HCT116 (cell line): ENCODE measurements at regions not wholly inside any gene's neighbourhood (a gene's known extent, or its start where the extent isn't known, plus 50 kb on each side); places are given as distances from the start of the nearest gene placed in this dataset.

Experiments
- ATAC-seq: fragments of 200-7000 bp; cut with Tn5 transposase; 2 replicates; pipeline ENCODE4 v1.9.1; 2020; ENCODE audit warnings: mild to moderate bottlenecking, moderate library complexity
- BruUV-seq: library from RNA; stranded (reverse); fragments of 400-500 nt; replicated peaks from 2 replicates; lab custom pipeline; 2021; lab: Mats Ljungman, UMichigan
- CTCF ChIA-PET: fragments of 300-600 bp; sonication (Branson Sonifier 250); formaldehyde crosslinking; loops from one replicate; lab custom pipeline; 2021; ENCODE audit warnings: antibody characterized with exemption; lab: Charles Lee
- POLR2A ChIA-PET: fragments of 300-600, 350-600 bp; sonication (Branson Sonifier 250); formaldehyde crosslinking; loops from one replicate; lab custom pipeline; 2021; ENCODE audit warnings: antibody characterized with exemption; lab: Charles Lee
- RAD21 ChIA-PET, 2 experiments: fragments of 300-600 bp; sonication (Branson Sonifier 250); formaldehyde crosslinking; loops; one replicate each; lab custom pipeline; 2023; ENCODE audit warnings: low total read pairs in 2 of 2; ENCODE audit not compliant: uncharacterized antibody in 2 of 2, unreplicated experiment in 2 of 2, low non-redundant PET in 1 of 2; lab: Charles Lee
- DNase-seq: peaks from one replicate; pipeline ENCODE4 v3.0.0-alpha.2; 2010; ENCODE audit warnings: low read depth, low spot score
- H2AFZ ChIP-seq: fragments of 200-600 bp; shearing (Covaris generic), sonication (generic); 2 replicates; pipeline ENCODE4 v1.6.1; 2017; ENCODE audit warnings: low read depth, mixed run types, mixed read lengths, antibody characterized with exemption, low read length; ENCODE audit not compliant: poor library complexity, severe bottlenecking
- H3K27ac ChIP-seq: 2 replicates; pipeline ENCODE4 v1.5.1; 2012; ENCODE audit warnings: low read depth, low read length
- H3K27me3 ChIP-seq: fragments of 200-600 bp; sonication (generic); 2 replicates; pipeline ENCODE4 v1.6.1; 2016; ENCODE audit warnings: mixed run types, low read length, mixed read lengths; ENCODE audit not compliant: insufficient read depth
- H3K36me3 ChIP-seq, 2 experiments: fragments of 200-500 bp in 1 of 2; fragments of 200-600 bp in 1 of 2; sonication (Bioruptor generic) in 1 of 2; sonication (generic) in 1 of 2; 2 replicates each; pipeline versions ENCODE4 v1.5.1 to v1.6.1; 2014 to 2016; ENCODE audit warnings: low read length in 2 of 2, inconsistent platforms in 1 of 2, mixed read lengths in 1 of 2, mixed run types in 1 of 2; ENCODE audit not compliant: insufficient read depth in 2 of 2, control insufficient read depth in 1 of 2
- H3K4me1 ChIP-seq, 2 experiments: fragments of 200-600 bp in 1 of 2; sonication (generic) in 1 of 2; 2 replicates each; pipeline versions ENCODE4 v1.5.1 to v1.6.1; 2012 to 2017; ENCODE audit warnings: low read length in 2 of 2, inconsistent platforms in 1 of 2, mild to moderate bottlenecking in 1 of 2, mixed read lengths in 1 of 2, mixed run types in 1 of 2, moderate library complexity in 1 of 2; ENCODE audit not compliant: insufficient read depth in 2 of 2, control insufficient read depth in 1 of 2
- H3K4me2 ChIP-seq: fragments of 200-600 bp; sonication (generic); 2 replicates; pipeline ENCODE4 v1.6.1; 2017; ENCODE audit warnings: mixed run types, low read length, mixed read lengths
- H3K4me3 ChIP-seq, 2 experiments: fragments of 200-600 bp in 1 of 2; sonication (generic) in 1 of 2; replicated peaks in 1 of 2; 2 replicates each; pipeline ENCODE4 v1.5.1; 2011 to 2016; ENCODE audit warnings: low read length in 2 of 2, control low read depth in 1 of 2, low read depth in 1 of 2, mild to moderate bottlenecking in 1 of 2, mixed read lengths in 1 of 2, mixed run types in 1 of 2
- H3K79me2 ChIP-seq: fragments of 200-600 bp; sonication (generic); 2 replicates; pipeline ENCODE4 v1.6.1; 2017; ENCODE audit warnings: mild to moderate bottlenecking, mixed run types, low read length, moderate library complexity, mixed read lengths; ENCODE audit not compliant: insufficient read depth
- H3K9ac ChIP-seq: fragments of 200-600 bp; sonication (generic); 2 replicates; pipeline ENCODE4 v1.6.1; 2016; ENCODE audit warnings: low read length, mixed read lengths
- H3K9me2 ChIP-seq: fragments of 200-600 bp; sonication (generic), shearing (Covaris generic); 2 replicates; pipeline ENCODE4 v1.6.1; 2017; ENCODE audit warnings: mixed run types, mild to moderate bottlenecking, moderate library complexity; ENCODE audit not compliant: insufficient read depth
- H3K9me3 ChIP-seq, 2 experiments: fragments of 200-500 bp in 1 of 2; fragments of 200-600 bp in 1 of 2; sonication (Bioruptor generic) in 1 of 2; sonication (generic) in 1 of 2; 2 replicates each; pipeline ENCODE4 v1.6.1; 2014 to 2017; ENCODE audit warnings: low read length in 2 of 2, mixed read lengths in 2 of 2, inconsistent platforms in 1 of 2, low read depth in 1 of 2, mild to moderate bottlenecking in 1 of 2, mixed run types in 1 of 2, moderate library complexity in 1 of 2; ENCODE audit not compliant: control insufficient read depth in 1 of 2, insufficient read depth in 1 of 2
- H4K20me1 ChIP-seq: fragments of 200-600 bp; sonication (generic), shearing (Covaris generic); 2 replicates; pipeline ENCODE4 v1.6.1; 2017; ENCODE audit warnings: mixed run types, mild to moderate bottlenecking, moderate library complexity; ENCODE audit not compliant: insufficient read depth
- TCF7L2 ChIP-seq: IDR thresholded peaks from 2 replicates; pipeline ENCODE4 v1.7.0; 2011; ENCODE audit warnings: borderline replicate concordance, inconsistent platforms; ENCODE audit not compliant: insufficient read depth, insufficient read length; ENCODE audit errors: extremely low read depth
- intact Hi-C: fragments of 100-400 bp; cut with micrococcal nuclease; formaldehyde crosslinking; loops from 2 replicates; pipeline ENCODE4 v1.10.0; 2022

DNA sequence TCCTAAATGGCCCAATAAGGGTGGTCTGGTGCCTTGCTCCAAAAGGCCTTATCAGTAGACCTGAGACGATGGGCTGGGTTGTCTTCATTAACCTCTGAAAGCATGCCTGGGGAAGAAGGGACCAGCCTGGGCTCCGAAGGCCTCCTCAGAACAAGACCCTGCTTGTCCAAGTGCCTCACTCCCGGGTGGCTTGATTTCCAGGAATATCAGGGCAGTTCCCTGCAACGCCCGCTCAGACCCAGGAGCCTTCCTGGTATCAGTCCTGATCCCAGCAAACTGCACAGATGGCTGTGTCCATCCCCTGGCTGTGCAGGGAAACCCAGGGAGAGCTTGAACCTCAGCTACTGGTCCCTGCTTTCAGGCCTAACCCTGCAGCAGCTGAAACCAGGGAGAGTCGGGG, 49.9 kb upstream of the CUX1 start:
- ATAC-seq = no peak
- H3K36me3 ChIP-seq = no peaks in the 10 kb centered on the region
- no peaks in the 10 kb centered on the region for H3K27me3 ChIP-seq
- H2AFZ ChIP-seq = no peak overlapping the region
- DNase-seq = no peak
- no TSS peak for BruUV-seq
- no peak for TF ChIP-seq TCF7L2
- ChIA-PET RAD21 (no interaction called here), CTCF (no interaction called here), POLR2A (no interaction called here)
- H3K4me3 ChIP-seq = no peak overlapping the region
- H3K27ac ChIP-seq = no peak overlapping the region
- no peaks in the 10 kb centered on the region for H3K4me1 ChIP-seq
- no peaks in the 10 kb centered on the region for H3K9me2 ChIP-seq
- H4K20me1 ChIP-seq = no peaks in the 10 kb centered on the region
- no peaks in the 10 kb centered on the region for H3K9me3 ChIP-seq
- intact Hi-C loops = no loop called here
- no peak overlapping the region for H3K9ac ChIP-seq
- no peaks in the 10 kb centered on the region for H3K79me2 ChIP-seq
- no peak overlapping the region for H3K4me2 ChIP-seq
